Activated naive CD8-positive, alpha-beta T cell treated with anti-CD3 and anti-CD28 coated beads, Interleukin-2, amount 50 U/mL, for 16 hours (primary cell): ENCODE measurements at regions not wholly inside any gene's neighbourhood (a gene's known extent, or its start where the extent isn't known, plus 50 kb on each side); places are given as distances from the start of the nearest gene placed in this dataset.

Experiments used
- DNase-seq: peaks from one replicate; pipeline ENCODE4 v3.0.0-alpha.2; 2020; ENCODE audit warnings: low read depth, low spot score

DNA sequence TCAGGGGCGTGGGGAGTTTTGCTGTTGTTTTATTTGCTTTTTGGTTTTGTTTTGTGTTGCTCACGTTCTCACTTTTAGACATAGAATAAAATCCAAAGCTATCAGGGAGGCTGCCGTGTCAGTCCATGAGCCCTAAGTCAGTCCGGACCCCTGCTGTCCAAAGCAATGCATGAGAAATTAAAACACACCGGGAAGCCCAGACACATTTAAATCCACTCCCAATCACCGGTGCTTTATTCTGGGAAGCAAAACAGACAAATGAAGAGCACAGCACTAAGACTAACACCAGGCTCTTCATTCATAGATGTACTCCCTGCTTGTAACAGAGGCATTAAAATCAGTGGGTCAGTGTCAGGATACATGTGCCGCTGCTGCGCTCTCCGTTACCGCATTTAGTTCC lies 180.9 kb downstream of the IRX2 start:
- DNase-seq: no peak

GRCh38 chr5:2569774-2570542 lies 181.5 kb downstream of the IRX2 start:
- DNase-seq: no peak

DNA sequence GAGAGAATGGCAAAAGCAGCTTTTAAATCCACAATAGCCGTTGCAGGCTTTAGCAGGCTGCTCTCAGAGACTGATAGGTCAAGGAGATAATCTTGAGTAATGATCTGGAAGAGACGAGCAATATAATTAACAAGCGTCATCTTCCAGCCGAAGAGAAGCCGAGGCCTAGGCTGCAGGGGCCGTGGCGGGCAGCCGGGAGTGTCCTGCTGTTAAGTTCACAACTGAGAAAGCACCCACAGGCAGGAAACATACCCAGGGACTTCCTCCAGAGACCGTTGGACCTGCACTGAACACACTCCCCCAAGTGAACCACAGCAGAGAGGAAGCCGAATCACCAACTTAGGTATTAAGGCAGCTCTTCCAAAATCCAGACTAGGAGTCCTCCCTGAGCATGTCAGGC lies 182.3 kb downstream of the IRX2 start:
- DNase-seq: no peak

- no peak for DNase-seq
Measured at GRCh38 chr5:2566284-2566683, 185.2 kb downstream of the IRX2 start.

GRCh38 chr5:2565147-2565546 lies 186.3 kb downstream of the IRX2 start:
- no peak for DNase-seq

GRCh38 chr5:2563046-2563445 lies 188.4 kb downstream of the IRX2 start:
- no peak for DNase-seq

DNA sequence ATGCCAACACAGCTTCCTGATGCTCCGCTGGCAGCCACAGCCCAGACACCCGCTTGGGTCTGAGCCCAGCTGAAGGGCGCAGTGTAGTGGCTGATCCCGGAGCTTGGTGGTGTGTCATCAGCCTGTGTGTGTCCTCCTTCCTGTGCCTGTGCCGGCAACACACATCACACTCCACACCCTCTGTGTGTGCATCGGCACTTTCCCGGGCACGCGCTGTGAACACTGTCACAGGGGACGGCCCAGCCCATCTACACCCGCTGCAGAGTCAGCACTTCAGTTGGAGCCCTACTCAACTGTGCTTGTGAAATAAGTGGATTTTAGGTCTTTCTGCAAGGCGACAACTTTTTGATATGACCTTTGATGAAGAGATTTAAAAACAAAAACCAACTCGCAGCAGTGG lies 189.4 kb downstream of the IRX2 start:
- no peak for DNase-seq

DNA sequence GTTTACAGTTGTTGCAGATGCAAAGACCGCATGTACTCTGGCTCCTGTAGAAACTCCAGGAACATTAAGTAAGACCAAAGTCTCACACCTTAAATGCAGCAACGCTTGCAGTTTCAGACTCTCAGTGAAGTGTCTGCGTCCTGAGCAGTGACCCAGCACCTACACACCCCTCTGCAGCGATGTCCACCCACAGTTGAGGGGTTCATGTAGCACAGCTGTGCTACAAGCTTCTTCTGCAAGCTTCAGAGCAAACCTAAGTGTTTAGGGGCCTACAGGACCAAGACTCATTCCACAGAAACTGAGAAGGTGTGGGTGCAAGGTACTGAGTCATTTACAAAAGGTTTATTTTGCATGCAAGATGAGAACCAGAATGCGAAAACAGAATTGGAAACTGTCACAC lies 191.0 kb downstream of the IRX2 start:
- no peak for DNase-seq

- no peak for DNase-seq
Measured at GRCh38 chr5:2557435-2557834, 194.0 kb downstream of the IRX2 start.

DNA sequence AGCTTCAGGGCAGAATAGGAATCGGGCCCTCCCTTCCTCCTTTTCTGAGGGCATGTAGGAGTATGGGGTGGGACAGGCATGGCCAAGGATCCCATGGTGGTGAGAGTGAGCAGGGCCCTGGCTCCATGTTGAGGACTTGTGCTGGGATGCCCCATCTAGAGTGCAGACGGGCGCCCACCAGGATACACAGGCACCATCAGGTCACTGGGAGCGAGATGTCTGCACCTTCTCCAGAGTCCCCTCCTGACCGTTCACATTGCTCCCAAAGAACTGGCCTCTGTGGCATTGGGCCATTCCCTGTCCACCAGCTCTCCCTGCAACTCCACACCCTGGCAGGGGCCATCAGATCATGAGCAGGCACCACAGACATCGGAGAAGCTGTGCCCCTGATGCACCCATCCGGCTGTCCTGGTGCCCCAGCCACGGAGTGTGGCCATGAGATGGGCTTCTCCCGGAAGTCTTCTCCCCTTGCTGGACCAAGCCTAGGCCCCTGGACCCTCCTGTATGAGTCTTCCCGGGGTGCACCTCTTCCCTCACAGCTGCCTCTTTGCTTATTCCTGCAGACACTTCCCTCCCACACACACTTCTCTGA lies 195.0 kb downstream of the IRX2 start:
- no peak for DNase-seq

- DNase-seq: no peak
Measured at GRCh38 chr5:2553611-2554010, 197.9 kb downstream of the IRX2 start.

- DNase-seq: no peak
Measured at GRCh38 chr5:2550509-2550908, 201.0 kb downstream of the IRX2 start.

DNA sequence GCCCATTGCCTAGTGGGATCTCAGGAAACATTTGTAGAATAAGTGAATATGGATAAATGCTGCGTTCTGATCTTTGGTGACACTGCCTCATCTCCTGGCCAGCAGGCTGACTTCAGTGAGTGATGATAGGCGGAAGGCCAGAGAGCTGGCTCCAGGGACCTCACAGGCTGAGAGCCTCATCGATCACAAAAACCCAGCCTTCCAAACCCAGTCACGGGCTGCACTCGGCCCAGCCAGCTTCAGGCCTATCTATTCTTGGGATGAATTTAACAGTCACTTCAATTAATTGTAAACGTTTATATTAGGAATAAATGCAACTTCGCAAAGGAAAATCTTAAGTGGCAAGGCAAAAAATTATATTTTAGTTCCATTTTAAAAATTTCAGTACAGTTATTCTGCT lies 201.6 kb downstream of the IRX2 start:
- DNase-seq: no peak

GRCh38 chr5:2549354-2549753 lies 202.1 kb downstream of the IRX2 start:
- no peak for DNase-seq

DNA sequence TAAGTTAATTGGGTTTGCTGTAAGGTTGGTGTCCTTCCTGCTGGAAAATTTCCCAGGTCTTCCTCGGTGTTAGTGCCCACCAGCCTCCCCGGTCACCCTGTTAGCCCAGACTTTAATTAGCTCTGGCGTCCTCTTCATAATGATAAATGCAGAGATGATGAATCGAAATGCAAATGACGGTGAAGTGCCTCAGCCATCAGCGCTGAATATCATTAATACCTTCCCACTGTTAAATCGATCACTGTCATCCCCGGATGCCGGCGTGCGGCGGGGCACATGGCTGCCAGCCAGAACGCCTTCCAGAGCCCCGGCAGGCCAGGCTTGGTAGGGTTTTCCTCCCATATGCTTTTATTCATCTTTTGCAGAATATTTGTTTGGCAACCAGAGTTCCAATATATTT lies 204.5 kb downstream of the IRX2 start:
- DNase-seq: no peak

DNA sequence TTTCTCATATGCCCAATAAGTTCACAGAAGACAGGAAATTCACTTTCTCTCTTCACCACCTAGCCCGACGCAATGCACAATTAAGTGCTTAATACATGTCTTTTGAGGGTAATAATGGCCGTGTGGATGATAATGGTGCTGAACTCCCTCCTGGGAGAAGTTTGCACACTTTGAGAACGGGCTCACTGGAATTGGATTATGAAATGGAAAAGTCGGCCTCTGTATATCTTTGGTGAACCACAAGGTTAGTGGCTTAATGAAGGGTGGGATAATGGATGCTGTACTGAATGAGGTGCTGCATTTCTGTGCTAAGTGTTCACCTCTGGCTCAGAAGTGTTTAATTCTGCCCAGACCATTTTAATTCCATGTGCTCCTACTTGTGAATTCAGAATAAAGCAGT lies 207.5 kb downstream of the IRX2 start:
- no peak for DNase-seq

GRCh38 chr5:2542821-2543220 lies 208.7 kb downstream of the IRX2 start:
- no peak for DNase-seq

DNA sequence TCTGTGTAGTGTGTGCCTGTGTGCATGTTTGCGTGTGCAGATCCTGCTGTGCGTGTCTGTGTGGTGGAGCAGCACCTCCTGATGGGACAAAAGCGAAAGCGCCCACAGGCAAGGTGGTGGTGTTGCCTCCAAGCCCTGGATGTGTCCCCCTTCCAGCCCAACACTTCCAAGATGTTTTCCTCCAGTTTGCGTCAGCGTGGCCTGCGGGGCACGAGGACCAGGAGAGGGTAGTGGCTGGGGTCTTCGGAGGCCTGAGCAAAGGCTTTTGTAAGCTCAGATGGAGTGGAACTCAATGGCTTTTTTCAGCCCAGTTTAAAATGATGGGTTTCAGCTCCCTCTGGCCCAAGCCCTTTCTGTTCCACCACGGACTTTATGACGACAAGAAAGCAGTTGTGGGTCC lies 209.5 kb downstream of the IRX2 start:
- no peak for DNase-seq

GRCh38 chr5:2538169-2538568 lies 213.3 kb downstream of the IRX2 start:
- DNase-seq: no peak

DNA sequence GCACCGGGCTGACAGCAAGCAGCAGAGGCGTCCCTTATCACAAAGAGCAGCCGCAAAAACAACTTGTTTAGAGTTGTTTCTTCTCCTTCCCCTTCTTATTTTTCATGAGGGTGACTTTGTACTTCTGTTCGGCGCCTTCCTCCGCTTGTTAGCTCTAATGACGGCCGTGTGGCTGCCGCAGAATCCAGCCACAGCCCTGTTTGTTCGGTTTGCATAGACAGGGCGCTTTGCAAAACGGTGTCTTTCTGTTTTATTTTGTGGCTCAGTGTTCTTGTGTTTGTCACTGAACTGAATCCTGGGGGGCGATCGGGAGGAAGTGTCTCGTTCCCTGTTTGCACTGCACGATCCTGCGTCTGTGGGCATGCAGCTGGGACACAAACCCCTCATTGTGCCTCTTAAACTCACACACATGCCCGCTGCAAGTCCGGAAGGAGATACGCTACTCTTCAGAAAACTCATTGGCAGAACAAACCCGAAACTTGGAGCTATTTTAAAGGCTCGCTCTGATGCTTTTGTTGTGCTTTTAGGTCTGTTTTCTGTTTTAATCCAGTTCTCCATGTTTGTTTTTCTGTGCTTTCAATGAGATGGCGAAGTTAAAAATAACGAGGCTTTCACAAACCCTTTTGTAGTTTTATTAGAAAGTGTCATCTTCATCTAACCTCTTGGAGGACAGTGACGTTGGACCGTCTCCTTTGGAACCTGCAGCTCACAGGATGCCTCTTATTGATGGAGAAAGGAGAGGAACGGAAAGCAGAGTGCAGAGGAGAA lies 213.9 kb downstream of the IRX2 start:
- no peak for DNase-seq

GRCh38 chr5:2536632-2537377 lies 214.7 kb downstream of the IRX2 start:
- no peak for DNase-seq

GRCh38 chr5:2534970-2535369 lies 216.5 kb downstream of the IRX2 start:
- no peak for DNase-seq
